ENCODE measurements at regions not wholly inside any gene's neighbourhood (a gene's known extent, or its start where the extent isn't known, plus 50 kb on each side); places are given as distances from the start of the nearest gene placed in this dataset.

DNA sequence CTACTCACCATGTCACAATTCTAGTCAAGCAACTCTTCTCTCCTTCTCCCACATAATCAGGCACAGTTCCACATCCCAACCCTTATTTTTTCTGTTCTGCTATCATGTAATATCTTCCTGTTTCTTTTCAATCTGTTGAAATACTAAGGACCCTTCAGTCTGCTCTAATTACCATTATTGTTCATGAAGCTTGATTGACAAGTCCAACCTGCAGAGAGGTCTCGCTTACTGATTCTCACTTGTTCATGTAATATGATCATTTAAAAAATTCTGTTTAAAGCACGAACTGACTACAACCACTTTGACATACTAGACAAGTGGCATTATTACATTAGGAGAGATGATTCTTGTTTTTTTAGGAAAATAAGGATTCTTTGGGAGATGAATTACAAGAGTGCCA, 108.6 kb upstream of the MAD2L1 start:
- Histone ChIP-seq H3K79me2 (ENCODE audit: control insufficient read depth, insufficient read depth, low read length) (no peaks in the 10 kb centered on the region), H3K36me3 (ENCODE audit: control insufficient read depth in 2 of 2, extremely low read depth in 1 of 2, insufficient read depth in 2 of 2, low read length in 2 of 2) (no peaks in the 10 kb centered on the region), H3K9ac (ENCODE audit: control insufficient read depth, extremely low read depth, insufficient read depth, low read length) (no peak overlapping the region), H3K9me3 (ENCODE audit: control insufficient read depth, low read depth, low read length) (no peaks in the 10 kb centered on the region), H3K27ac (ENCODE audit: control insufficient read depth, insufficient read depth, low read length) (no peak overlapping the region), H3K27me3 (ENCODE audit: control insufficient read depth, extremely low read depth, insufficient read depth, low read length) (no peaks in the 10 kb centered on the region), H3K4me3 (ENCODE audit: control insufficient read depth in 2 of 3, extremely low read depth in 1 of 3, insufficient read depth in 2 of 3, low read depth in 1 of 3, low read length in 3 of 3) (no peak overlapping the region), H4K20me1 (ENCODE audit: control insufficient read depth, extremely low read depth, insufficient read depth, low read length) (no peaks in the 10 kb centered on the region), H3K4me1 (ENCODE audit: control insufficient read depth, extremely low read depth, insufficient read depth, low read length) (no peaks in the 10 kb centered on the region), H2AFZ (ENCODE audit: control insufficient read depth, low read length) (no peak overlapping the region), H3K4me2 (ENCODE audit: control insufficient read depth, extremely low read depth, insufficient read depth, low read depth, low read length) (no peak overlapping the region), H3K9me1 (ENCODE audit: control insufficient read depth, extremely low read depth, insufficient read depth, low read length) (no peaks in the 10 kb centered on the region)
- FAIRE-seq (no peak), DNase-seq (ENCODE audit: low read depth, low spot score) (no peak)
- TF ChIP-seq CTCF (optimal IDR thresholded peaks at IDR 0.05 in 1 of 3, IDR thresholded peaks at IDR 0.05 in 1 of 3, conservative IDR thresholded peaks at IDR 0.05 in 1 of 3; ENCODE audit: extremely low read depth in 1 of 3, insufficient read depth in 2 of 3, low read length in 3 of 3): no peak
- no peak for TF ChIP-seq EZH2 (IDR thresholded peaks at IDR 0.05; ENCODE audit: low read length)
- dilution Hi-C loops (cut with MboI; ENCODE audit: extremely low pct_ligation_motif_present, low sequenced_read_pairs): no loop called here

DNA sequence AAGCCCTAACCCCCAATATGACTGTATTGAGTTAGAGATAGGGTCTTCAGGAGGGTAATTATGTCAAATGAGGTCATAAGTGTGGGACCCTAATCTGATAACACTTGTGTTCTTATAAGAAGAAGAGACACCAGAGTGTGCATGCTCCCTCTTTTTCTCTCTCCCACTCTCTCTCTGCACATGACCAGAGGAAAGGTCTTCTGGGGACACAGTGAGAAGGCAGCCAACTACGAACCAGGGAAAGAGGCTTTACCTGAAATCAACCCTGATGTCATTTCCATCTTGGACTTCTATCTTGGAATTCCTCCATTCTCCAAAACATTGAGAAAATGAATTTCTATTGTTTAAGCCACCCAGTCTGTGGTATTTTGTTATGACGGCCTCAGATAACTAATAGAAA, 97.2 kb upstream of the MAD2L1 start:
- FAIRE-seq (no peak), DNase-seq (ENCODE audit: low read depth, low spot score) (no peak)
- Histone ChIP-seq H3K9ac (ENCODE audit: control insufficient read depth, extremely low read depth, insufficient read depth, low read length) (no peak overlapping the region), H2AFZ (ENCODE audit: control insufficient read depth, low read length) (no peak overlapping the region), H3K4me2 (ENCODE audit: control insufficient read depth, extremely low read depth, insufficient read depth, low read depth, low read length) (no peak overlapping the region), H4K20me1 (ENCODE audit: control insufficient read depth, extremely low read depth, insufficient read depth, low read length) (no peaks in the 10 kb centered on the region), H3K9me1 (ENCODE audit: control insufficient read depth, extremely low read depth, insufficient read depth, low read length) (no peaks in the 10 kb centered on the region), H3K27me3 (ENCODE audit: control insufficient read depth, extremely low read depth, insufficient read depth, low read length) (no peaks in the 10 kb centered on the region), H3K4me3 (ENCODE audit: control insufficient read depth in 2 of 3, extremely low read depth in 1 of 3, insufficient read depth in 2 of 3, low read depth in 1 of 3, low read length in 3 of 3) (no peak overlapping the region), H3K4me1 (ENCODE audit: control insufficient read depth, extremely low read depth, insufficient read depth, low read length) (no peaks in the 10 kb centered on the region), H3K27ac (ENCODE audit: control insufficient read depth, insufficient read depth, low read length) (no peak overlapping the region), H3K9me3 (ENCODE audit: control insufficient read depth, low read depth, low read length) (no peaks in the 10 kb centered on the region), H3K36me3 (ENCODE audit: control insufficient read depth in 2 of 2, extremely low read depth in 1 of 2, insufficient read depth in 2 of 2, low read length in 2 of 2) (no peaks in the 10 kb centered on the region), H3K79me2 (ENCODE audit: control insufficient read depth, insufficient read depth, low read length) (no peaks in the 10 kb centered on the region)
- dilution Hi-C loops (cut with MboI; ENCODE audit: extremely low pct_ligation_motif_present, low sequenced_read_pairs): no loop called here
- no peak for TF ChIP-seq EZH2 (IDR thresholded peaks at IDR 0.05; ENCODE audit: low read length)
- no peak for TF ChIP-seq CTCF (optimal IDR thresholded peaks at IDR 0.05 in 1 of 3, IDR thresholded peaks at IDR 0.05 in 1 of 3, conservative IDR thresholded peaks at IDR 0.05 in 1 of 3; ENCODE audit: extremely low read depth in 1 of 3, insufficient read depth in 2 of 3, low read length in 3 of 3)
